ENCODE measurements at regions not wholly inside any gene's neighbourhood (a gene's known extent, or its start where the extent isn't known, plus 50 kb on each side); places are given as distances from the start of the nearest gene placed in this dataset.
"Not testable (repeated sequence)": the region's sequence is repeated elsewhere in the genome, so short reads cannot be mapped to it uniquely, and the experiment has no call there.

DNA sequence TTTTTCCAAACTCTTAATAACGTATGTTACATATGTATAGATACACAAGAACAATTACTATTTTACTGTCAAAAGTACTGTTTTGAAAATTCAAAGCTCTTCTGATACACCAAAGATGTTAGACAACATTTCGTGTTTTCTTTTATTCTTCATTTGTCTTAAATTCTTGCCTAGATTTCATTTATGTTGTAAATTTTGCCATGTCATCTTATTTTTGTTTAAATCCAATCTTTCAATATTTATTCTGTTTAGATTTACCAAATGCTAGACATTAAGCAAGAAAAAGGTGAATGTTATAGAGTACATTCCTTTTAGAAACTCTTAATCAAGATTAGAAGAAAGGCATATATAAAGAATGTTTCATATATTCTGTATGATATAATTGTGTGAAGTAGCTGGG lies 876.9 kb downstream of the KCNT2 start:
- no peaks in the 10 kb centered on the region for H3K27me3 ChIP-seq
- H3K9me3 ChIP-seq = no peaks in the 10 kb centered on the region
- no peak overlapping the region for H3K27ac ChIP-seq
- no peaks in the 10 kb centered on the region for H3K36me3 ChIP-seq
- no peak for DNase-seq (ENCODE audit: low spot score in 2 of 2)
- TF ChIP-seq, protein P1, sequence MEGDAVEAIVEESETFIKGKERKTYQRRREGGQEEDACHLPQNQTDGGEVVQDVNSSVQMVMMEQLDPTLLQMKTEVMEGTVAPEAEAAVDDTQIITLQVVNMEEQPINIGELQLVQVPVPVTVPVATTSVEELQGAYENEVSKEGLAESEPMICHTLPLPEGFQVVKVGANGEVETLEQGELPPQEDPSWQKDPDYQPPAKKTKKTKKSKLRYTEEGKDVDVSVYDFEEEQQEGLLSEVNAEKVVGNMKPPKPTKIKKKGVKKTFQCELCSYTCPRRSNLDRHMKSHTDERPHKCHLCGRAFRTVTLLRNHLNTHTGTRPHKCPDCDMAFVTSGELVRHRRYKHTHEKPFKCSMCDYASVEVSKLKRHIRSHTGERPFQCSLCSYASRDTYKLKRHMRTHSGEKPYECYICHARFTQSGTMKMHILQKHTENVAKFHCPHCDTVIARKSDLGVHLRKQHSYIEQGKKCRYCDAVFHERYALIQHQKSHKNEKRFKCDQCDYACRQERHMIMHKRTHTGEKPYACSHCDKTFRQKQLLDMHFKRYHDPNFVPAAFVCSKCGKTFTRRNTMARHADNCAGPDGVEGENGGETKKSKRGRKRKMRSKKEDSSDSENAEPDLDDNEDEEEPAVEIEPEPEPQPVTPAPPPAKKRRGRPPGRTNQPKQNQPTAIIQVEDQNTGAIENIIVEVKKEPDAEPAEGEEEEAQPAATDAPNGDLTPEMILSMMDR (IDR thresholded peaks at IDR 0.05) = no peak
- TF ChIP-seq POLR2AphosphoS5 (IDR thresholded peaks at IDR 0.05) = no peak
- no peak for TF ChIP-seq POLR2A (IDR thresholded peaks at IDR 0.05)
- TF ChIP-seq EP300 (IDR thresholded peaks at IDR 0.05) = no peak
- WGBS = 77% methylated on average over 2 of the region's 2 CpGs
- H3K4me3 ChIP-seq = no peak overlapping the region
- H3K4me1 ChIP-seq = no peaks in the 10 kb centered on the region

DNA sequence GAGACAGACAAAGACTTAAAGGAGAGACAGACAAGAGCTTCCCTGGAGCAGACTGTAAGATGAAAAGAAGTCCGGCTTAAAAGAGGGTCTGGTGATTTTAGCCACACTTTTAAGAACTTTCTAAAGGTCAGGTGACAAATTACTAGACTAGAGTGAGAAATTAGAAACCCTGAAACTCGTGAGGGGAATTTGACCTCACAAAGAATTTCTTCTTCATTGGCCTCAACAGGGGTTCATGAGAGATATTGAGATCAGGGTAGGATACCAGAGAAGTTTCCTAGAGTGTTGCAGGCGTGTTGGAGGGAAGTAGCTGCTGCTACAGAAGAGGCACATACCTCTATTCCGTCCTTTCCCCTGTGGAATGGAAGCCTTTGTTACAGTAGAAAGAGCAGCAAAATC lies 884.4 kb downstream of the KCNT2 start:
- WGBS = 83% methylated on average over 4 of the region's 4 CpGs
- TF ChIP-seq, protein P1 (IDR thresholded peaks at IDR 0.05) = no peak
- TF ChIP-seq POLR2AphosphoS5 (IDR thresholded peaks at IDR 0.05) (no peak), POLR2A (IDR thresholded peaks at IDR 0.05) (no peak), EP300 (IDR thresholded peaks at IDR 0.05) (no peak)
- H3K4me3 ChIP-seq = no peak overlapping the region
- H3K9me3 ChIP-seq = no peaks in the 10 kb centered on the region
- no peak overlapping the region for H3K27ac ChIP-seq
- no peaks in the 10 kb centered on the region for H3K27me3 ChIP-seq
- no peak for DNase-seq (ENCODE audit: low spot score in 2 of 2)
- H3K4me1 ChIP-seq = no peaks in the 10 kb centered on the region
- H3K36me3 ChIP-seq = no peaks in the 10 kb centered on the region

DNA sequence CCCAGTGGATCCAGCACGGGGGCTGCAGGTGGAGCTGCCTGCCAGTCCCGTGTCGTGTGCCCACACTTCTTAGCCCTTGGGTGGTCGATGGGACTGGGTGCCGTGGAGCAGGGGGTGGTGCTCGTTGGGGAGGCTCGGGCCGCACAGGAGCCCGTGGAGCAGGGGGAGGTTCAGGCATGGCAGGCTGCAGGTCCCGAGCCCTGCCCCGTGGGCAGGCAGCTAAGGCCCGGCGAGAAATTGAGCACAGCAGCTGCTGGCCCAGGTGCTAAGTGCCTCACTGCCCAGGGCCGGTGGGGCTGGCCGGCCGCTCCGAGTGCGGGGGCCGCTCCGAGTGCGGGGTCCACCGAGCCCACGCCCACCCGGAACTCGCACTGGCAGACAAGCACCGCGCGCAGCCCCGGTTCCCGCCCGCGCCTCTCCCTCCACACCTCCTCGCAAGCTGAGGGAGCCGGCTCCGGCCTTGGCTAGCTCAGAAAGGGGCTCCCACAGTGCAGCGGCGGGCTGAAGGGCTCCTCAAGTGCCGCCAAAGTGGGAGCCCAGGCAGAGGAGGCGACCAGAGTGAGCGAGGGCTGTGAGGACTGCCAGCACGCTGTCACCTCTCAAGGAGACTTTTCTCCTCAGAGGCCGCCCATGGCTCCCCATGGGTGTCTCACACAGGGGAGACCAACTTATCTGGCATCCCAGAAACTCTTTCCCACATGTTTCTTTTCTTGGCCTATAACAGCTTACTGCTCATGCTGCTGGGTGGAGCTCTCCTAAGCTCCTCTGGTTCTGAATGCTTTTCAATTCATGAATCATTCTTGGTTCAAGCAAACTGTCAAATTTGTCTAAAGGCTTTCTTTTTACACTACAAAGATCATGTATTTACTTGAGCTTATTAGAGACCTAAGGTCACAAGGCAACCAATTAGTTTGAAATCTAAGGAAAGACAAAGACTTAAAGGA lies 885.1 kb downstream of the KCNT2 start:
- H3K4me1 ChIP-seq; H3K27ac ChIP-seq; H3K9me3 ChIP-seq; H3K36me3 ChIP-seq; H3K4me3 ChIP-seq; DNase-seq (ENCODE audit: low spot score in 2 of 2); H3K27me3 ChIP-seq: not testable (repeated sequence)
- WGBS = 95% methylated on average over 26 of the region's 42 CpGs

DNA sequence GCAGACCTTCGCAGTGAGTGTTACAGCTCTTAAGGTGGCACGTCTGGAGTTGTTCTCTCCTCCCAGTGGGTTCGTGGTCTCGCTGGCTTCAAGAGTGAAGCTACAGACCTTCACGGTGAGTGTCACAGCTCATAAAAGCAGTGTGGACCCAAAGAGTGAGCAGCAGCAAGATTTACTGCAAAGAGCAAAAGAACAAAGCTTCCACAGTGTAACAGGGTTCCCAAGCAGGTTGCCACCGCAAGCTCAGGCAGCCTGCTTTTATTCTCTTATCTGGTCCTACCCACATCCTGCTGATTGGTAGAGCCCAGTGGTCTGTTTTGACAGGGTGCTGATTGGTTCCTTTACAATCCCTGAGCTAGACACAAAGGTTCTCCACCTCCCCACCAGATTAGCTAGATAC lies 886.1 kb downstream of the KCNT2 start:
- not testable (repeated sequence) for H3K4me3 ChIP-seq

DNA sequence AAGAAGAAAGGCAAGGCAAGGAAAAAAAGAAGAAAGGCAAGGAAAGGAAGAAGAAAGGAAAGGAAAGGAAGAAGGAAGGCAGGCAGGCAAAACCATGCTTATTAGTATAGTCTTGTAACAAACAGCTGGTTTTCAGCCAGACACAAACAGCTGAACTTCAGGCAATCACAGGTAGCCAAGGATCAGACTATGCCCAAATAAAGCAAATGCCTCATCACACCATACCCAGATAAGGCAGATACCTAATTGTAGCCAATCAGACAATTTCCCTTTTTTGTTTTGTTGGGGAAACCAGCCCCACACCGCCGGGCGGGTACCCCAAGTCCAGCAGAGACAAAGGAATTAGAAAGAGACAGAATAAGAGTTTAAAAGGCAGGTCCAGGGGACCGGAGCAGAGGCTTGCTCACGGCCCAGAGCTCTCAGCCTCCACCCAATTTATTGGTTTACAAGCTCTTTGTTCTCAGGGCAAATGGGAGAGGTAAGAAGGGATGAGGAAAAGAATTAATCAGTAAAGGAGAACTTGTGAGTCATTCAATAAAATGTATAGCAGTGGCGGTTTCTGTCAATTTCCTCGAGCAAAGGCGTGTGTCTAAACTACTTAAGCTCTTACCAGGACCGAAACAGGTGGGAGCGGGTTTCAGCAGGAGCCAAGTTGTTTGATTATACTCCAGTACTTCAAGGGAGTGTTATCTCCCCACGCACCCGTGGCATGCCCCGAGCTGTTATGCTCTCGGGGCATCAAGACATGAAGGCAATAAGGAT lies 886.8 kb downstream of the KCNT2 start:
- Histone ChIP-seq H3K27ac (no peak overlapping the region), H3K4me3 (no peak overlapping the region), H3K9me3 (no peaks in the 10 kb centered on the region), H3K4me1 (no peaks in the 10 kb centered on the region), H3K27me3 (no peaks in the 10 kb centered on the region), H3K36me3 (no peaks in the 10 kb centered on the region)
- 49% methylated on average over 14 of the region's 14 CpGs for WGBS
- TF ChIP-seq POLR2AphosphoS5 (IDR thresholded peaks at IDR 0.05) (no peak), EP300 (IDR thresholded peaks at IDR 0.05) (no peak), POLR2A (IDR thresholded peaks at IDR 0.05) (no peak)
- TF ChIP-seq, protein P1 (IDR thresholded peaks at IDR 0.05) = no peak
- DNase-seq (ENCODE audit: low spot score in 2 of 2) = no peak

More for the DNA sequence above, 886.1 kb downstream of the KCNT2 start:
- not testable (repeated sequence) for H3K27me3 ChIP-seq; H3K9me3 ChIP-seq; H3K27ac ChIP-seq; DNase-seq (ENCODE audit: low spot score in 2 of 2); H3K36me3 ChIP-seq; H3K4me1 ChIP-seq
- 72% methylated on average over 6 of the region's 6 CpGs for WGBS

DNA sequence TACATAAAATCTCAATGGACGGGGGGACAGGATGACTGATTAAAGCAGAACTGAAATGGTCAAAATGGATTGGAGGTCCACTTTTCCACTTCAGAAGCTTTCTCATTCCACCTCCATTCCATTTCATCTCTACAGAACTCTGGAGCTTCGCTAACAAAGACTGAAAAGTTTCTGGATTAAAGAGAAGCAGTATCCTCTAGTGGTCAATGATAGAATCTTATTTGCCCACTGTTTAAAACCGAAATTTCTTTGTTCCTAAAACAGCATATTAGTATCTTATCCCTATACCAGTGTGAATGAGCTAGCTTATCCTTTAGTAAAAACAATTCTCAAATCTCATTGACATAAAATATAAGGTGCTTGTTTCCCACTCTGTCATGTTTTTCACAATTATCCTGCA lies 890.6 kb downstream of the KCNT2 start:
- Histone ChIP-seq H3K4me1 (no peaks in the 10 kb centered on the region), H3K9me3 (no peaks in the 10 kb centered on the region), H3K27ac (no peak overlapping the region), H3K27me3 (no peaks in the 10 kb centered on the region), H3K4me3 (no peak overlapping the region), H3K36me3 (no peaks in the 10 kb centered on the region)
- DNase-seq (ENCODE audit: low spot score in 2 of 2) = no peak
- 55% methylated on average over 3 of the region's 3 CpGs for WGBS
- TF ChIP-seq EP300 (IDR thresholded peaks at IDR 0.05) (no peak), POLR2A (IDR thresholded peaks at IDR 0.05) (no peak), POLR2AphosphoS5 (IDR thresholded peaks at IDR 0.05) (no peak)
- TF ChIP-seq, protein P1 (IDR thresholded peaks at IDR 0.05) = no peak
